Keratinocyte (primary cell): ENCODE measurements at regions not wholly inside any gene's neighbourhood (a gene's known extent, or its start where the extent isn't known, plus 50 kb on each side); places are given as distances from the start of the nearest gene placed in this dataset.

ENCODE experiments used
- CTCF ChIP-seq, 3 experiments: IDR thresholded peaks in 1 of 3; conservative IDR thresholded peaks in 1 of 3; optimal IDR thresholded peaks in 1 of 3; 2 replicates in 2 of 3; 3 replicates in 1 of 3; pipeline versions ENCODE3 to v1.5.1; 2011; ENCODE audit warnings: low read length in 3 of 3, mild to moderate bottlenecking in 3 of 3, moderate library complexity in 2 of 3, control low read depth in 1 of 3, inconsistent platforms in 1 of 3; ENCODE audit not compliant: insufficient read depth in 2 of 3; ENCODE audit errors: extremely low read depth in 1 of 3
- EZH2 ChIP-seq: IDR thresholded peaks from one replicate; pipeline ENCODE4 v1.6.1; 2012; ENCODE audit warnings: inconsistent platforms, mild to moderate bottlenecking, low read length, moderate library complexity

GRCh38 chr11:91688672-91689071 is 535.9 kb upstream of the FAT3 start:
- TF ChIP-seq EZH2 (no peak), CTCF (optimal IDR thresholded peaks at IDR 0.05 in 1 of 3, IDR thresholded peaks at IDR 0.05 in 1 of 3, conservative IDR thresholded peaks at IDR 0.05 in 1 of 3; ENCODE audit: extremely low read depth in 1 of 3, insufficient read depth in 2 of 3, low read length in 3 of 3) (no peak)
